C1 segment of cervical spinal cord (tissue), 14 donors: ENCODE measurements at regions not wholly inside any gene's neighbourhood (a gene's known extent, or its start where the extent isn't known, plus 50 kb on each side); places are given as distances from the start of the nearest gene placed in this dataset.

ENCODE experiments used
- DNase-seq, 14 donors: peaks; one replicate each; lab custom pipeline; 2025; lab: John Stamatoyannopoulos, UW

DNA sequence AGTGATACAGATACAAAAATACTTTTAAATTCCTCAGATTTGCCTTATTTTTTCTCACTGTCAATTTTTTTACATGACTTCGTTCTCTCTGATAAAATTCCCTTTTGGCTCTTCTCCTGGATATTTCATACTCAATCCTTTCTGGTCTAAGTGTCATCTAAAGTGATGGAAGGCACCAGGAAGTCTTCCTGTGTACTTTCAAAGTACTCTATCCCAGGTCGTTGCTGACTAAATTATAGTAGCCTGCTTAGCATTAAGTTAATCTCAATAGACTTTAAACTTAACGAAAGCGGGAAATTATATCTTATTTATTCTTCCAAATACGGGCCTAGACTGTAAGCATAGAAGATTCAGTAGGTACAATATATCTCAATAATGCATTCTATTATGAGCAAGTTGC lies 67.8 kb downstream of the CASP12 start:
- DNase-seq, result no peak

DNA sequence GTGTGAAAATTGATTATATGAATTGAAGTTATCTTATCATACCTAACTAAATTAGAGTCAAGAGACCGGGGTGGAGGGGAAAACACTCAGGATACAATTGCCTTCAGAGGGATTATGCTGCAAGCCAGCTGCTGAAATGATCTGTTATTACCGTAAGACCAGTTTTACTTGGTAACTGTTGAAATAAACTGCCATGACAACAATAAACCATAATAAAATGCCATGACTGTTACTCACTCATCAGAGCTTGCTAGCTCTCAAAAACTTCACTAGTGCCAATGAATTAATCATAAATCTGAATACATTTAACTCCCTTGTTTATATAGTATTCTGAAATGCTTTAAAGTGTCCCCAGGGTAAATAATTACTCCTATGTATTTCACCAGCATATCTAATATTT lies 68.2 kb downstream of the CASP12 start:
- no peak for DNase-seq

GRCh38 chr11:104826772-104827171 lies 71.5 kb downstream of the CASP12 start:
- no peak for DNase-seq

- DNase-seq, result no peak
Measured at GRCh38 chr11:104823657-104824056, 74.6 kb downstream of the CASP12 start.

DNA sequence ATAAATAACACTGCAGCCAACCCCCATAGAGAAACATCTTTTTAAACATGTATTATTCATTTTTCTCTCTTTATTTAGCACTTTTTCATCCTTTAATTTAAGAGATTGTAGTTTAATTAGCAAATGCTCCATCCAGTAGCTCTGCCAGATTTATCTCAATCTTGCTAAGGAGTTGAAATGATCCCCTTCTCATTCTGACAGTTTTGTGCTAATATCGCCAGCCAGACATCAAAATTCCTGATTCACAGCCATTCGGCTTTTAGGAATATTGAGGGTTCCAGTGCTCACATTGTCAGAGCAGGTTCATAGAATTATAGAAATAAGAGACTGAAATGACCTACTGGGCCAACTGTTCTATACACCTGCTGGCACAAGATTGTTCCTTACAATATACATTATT lies 77.8 kb downstream of the CASP12 start:
- no peak for DNase-seq

- no peak for DNase-seq
Measured at GRCh38 chr11:104819603-104820002, 78.7 kb downstream of the CASP12 start.

DNA sequence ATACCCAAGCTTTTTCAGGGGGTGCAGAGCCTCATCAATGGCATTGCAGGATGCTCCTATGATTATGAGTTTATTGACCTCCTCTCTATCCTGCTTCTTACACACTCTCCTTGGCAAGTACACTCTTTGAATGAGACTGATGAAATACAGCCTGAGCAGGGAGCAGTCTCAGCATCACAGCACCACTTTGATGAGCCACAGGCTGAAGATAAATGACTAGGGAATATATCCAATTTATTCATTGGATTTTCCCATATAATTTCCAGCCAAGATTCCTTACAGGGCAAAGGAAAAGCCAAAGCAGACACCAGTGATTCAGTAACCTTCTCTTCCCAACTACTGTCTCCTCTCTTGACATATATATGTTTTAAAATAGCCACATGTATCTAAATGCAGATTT lies 79.2 kb downstream of the CASP12 start:
- DNase-seq, result no peak

DNA sequence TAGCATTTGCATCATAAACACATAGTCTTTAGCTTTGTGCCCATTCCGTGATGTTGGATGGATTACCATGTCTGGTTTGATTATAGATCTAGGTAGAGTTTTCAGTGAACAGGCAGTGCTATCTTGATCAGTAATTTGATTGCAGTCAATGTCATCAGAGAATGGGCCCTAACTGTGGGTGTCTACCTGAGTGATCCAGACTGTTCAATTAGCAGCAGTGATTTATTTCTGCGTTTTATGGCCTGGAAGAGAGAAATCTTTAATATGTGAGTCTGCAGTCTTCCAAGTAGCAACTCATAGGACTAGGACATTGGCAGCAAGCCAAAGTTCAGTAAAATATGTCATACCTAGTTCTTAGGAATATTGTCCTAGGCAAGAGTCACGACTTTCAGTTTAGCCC lies 80.3 kb downstream of the CASP12 start:
- DNase-seq, result no peak

GRCh38 chr11:104813532-104813931 lies 84.7 kb downstream of the CASP12 start:
- DNase-seq, result no peak

DNA sequence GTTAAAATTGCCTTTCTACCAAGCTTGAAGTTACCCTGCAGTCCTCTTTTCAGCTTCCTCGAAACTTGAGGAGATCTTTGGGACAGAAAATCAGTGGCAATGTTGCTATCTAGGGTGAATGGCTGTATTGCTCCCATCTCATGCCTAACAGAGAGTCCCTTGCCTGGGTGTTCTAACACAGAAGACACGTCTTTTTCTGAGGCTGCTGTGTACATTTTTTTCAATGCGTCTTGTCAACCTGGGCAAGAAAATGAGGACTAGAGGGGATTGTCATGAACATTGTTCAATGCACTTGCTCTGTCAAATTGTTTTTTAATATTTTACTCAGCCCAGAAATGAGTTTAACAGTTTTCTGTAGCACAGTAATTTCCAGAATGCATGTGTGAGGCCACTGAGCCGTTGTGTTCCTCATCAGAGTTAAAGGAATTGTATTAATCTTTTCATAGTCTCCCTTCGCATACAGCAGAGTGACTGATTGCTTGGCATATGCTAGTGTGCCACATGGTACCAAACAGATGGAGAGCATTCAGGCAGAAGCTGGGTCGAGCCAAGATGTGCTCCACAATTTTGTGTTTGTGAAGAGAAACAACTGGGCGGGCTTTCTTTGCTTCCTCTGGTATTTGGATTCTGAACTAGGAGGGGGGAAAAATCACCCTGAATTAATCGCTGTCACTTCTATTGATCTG lies 86.0 kb downstream of the CASP12 start:
- DNase-seq, result peak in 3 of 14 donors; percentile 2 to 93 (median 17)

DNA sequence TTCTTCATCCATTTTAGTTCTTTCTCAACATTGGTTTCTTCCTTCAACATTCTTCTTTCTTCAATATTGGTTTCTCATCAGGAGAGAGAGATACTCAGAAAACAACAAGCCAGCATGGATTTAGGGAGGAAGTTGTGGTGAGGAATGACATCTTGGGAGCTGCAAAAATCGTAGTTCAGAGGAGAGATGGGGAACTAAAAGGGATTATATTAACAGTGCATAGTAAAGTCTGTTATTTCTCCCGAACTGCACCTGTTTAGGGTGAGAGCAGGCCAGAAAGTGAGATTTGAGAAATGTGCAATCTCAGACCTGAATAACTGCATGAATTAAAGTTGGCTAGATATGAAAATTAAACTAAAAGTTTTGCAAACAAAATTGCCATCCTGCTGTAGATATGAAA lies 94.5 kb downstream of the CASP12 start:
- no peak for DNase-seq

- no peak for DNase-seq
Measured at GRCh38 chr11:104799251-104799650, 99.0 kb downstream of the CASP12 start.

- DNase-seq, result no peak
Measured at GRCh38 chr11:104798789-104799188, 99.5 kb downstream of the CASP12 start.

DNA sequence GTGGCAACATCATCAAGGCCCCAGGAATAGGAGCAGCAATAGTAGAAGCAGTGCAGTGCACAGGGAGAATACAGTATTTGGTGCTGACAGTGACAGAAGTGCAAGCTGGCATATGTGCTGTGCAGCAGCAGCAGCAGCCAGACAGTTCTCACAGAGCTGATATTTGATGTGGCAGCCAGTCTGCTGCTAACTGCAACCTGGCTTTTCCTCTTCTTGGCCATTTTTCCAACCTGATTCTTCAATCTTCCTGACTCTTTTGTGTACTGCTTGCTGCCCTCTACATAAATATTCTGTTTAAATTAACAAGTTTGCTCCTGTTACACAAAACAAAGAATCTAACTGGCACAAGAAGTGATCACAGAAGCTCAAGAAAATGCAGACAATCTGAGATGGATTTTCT lies 102.0 kb downstream of the CASP12 start:
- no peak for DNase-seq

GRCh38 chr11:104795501-104796213 lies 102.6 kb downstream of the CASP12 start:
- peak in 1 of 14 donors; percentile 47 for DNase-seq

DNA sequence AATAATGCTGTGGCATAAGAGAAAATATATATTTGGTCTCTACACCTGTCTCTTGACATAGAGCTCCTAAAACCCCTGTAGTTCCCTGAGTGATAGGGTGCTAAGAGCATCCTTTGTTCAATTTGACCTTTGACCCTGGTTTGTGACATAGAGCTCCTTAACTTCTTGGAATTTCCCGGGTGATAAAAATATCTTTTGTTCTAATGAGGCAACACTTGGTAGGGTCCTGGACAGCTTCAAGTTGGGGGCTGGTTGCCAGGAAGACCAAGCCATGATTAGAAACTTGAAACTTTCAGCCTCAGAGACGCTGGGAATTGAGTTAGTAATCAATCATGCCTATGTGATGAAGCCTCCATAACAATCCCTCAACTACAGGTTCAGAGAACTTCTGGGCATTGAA lies 105.4 kb downstream of the CASP12 start:
- DNase-seq, result no peak

GRCh38 chr11:104791896-104792295 lies 106.4 kb downstream of the CASP12 start:
- DNase-seq, result no peak

GRCh38 chr11:104784684-104785460 lies 113.4 kb downstream of the CASP12 start:
- no peak for DNase-seq

- no peak for DNase-seq
Measured at GRCh38 chr11:104783241-104783640, 115.0 kb downstream of the CASP12 start.

- no peak for DNase-seq
Measured at GRCh38 chr11:104782377-104782754, 115.9 kb downstream of the CASP12 start.

DNA sequence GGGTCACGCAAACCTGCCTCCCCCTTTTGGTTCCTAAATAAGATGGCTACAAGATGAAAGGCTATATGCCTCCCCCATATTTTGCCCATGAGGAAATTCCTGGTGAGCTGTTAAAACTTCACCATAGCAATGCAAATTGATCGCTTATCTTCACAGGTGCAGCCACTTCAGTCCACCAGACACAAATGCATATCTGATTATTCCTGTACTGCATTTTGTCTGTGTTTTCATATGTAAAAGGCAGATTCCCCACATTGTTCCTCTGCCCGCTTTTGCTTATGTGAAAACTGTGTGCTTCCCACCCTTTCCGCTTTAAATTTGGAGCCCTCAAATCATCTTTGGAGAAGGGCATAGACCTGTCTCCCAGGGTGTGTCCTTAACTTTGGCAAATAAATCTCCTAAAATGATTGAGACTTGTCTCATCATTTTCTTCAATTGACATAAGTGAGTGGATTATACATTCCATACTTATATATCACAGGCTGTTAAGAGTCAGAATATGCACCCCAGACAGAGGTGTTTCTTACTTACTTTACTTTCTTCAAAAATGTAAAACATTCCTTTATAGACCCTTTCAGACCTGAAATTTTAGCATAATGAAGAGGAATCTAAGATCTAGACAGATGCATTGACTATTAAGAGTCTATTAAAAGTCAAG lies 116.4 kb downstream of the CASP12 start:
- DNase-seq, result no peak

DNA sequence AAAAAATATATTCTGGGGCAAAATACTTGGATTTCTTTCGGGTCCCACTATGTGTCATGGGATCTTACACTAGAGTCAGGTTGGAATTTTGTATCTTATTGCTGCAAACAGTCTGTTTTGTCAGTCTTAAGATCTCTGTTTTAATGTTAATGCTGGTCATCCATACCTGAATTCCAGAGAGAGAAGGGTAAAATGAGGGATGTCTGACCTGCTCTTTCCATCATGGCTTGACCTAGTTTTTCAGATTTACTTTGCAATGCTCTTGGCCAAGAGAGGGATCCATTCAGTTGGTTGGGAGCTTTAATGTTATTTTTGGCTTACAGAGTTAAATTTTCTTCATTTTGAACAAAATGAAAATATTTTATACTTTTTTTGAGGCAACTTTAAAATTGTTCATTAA lies 117.2 kb downstream of the CASP12 start:
- no peak for DNase-seq
